MM.1S (cell line): ENCODE measurements at regions not wholly inside any gene's neighbourhood (a gene's known extent, or its start where the extent isn't known, plus 50 kb on each side); places are given as distances from the start of the nearest gene placed in this dataset.

ENCODE experiments used
- EZH2 ChIP-seq: fragments of 300-600 bp; sonication (generic); optimal IDR thresholded peaks from 2 replicates; pipeline ENCODE3; 2017; ENCODE audit warnings: low read depth, mild to moderate bottlenecking, antibody characterized with exemption, low read length, mixed read lengths
- EZH2phosphoT487 ChIP-seq: fragments of 300-600 bp; sonication (generic); IDR thresholded peaks from 2 replicates; pipeline ENCODE4 v1.6.1; 2018; ENCODE audit warnings: antibody characterized with exemption, low read length
- TF ChIP-seq, protein P1 (sequence below): fragments of 300-600 bp; sonication (generic); IDR thresholded peaks from 2 replicates; pipeline ENCODE4 v1.5.1; 2016; ENCODE audit warnings: antibody characterized with exemption, low read length, mixed read lengths

DNA sequence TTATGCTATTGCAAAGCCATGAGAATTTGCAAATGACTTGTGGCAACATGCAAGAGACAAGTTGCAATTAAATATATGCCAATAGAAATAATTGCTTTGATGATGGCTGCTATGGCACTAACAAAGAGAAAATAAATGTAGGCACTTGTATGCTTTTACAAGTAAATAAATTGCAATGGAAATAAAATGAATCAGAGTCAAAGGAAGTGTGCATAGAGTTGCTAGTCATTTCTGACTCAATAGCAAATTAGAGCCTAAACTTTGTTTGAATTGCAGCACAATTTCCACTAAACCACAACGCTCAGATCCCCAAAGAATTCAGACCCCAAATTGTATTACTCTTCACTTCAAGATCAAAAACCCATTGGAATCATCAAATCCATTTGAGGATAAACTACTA is 792.1 kb upstream of the ARGLU1 start:
- TF ChIP-seq, protein P1, sequence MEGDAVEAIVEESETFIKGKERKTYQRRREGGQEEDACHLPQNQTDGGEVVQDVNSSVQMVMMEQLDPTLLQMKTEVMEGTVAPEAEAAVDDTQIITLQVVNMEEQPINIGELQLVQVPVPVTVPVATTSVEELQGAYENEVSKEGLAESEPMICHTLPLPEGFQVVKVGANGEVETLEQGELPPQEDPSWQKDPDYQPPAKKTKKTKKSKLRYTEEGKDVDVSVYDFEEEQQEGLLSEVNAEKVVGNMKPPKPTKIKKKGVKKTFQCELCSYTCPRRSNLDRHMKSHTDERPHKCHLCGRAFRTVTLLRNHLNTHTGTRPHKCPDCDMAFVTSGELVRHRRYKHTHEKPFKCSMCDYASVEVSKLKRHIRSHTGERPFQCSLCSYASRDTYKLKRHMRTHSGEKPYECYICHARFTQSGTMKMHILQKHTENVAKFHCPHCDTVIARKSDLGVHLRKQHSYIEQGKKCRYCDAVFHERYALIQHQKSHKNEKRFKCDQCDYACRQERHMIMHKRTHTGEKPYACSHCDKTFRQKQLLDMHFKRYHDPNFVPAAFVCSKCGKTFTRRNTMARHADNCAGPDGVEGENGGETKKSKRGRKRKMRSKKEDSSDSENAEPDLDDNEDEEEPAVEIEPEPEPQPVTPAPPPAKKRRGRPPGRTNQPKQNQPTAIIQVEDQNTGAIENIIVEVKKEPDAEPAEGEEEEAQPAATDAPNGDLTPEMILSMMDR = no peak
- TF ChIP-seq EZH2 (no peak), EZH2phosphoT487 (no peak)
